ENCODE measurements at regions not wholly inside any gene's neighbourhood (a gene's known extent, or its start where the extent isn't known, plus 50 kb on each side); places are given as distances from the start of the nearest gene placed in this dataset.
"Not testable (repeated sequence)": the region's sequence is repeated elsewhere in the genome, so short reads cannot be mapped to it uniquely, and the experiment has no call there.

GRCh38 chr11:70596091-70596490 is 197.8 kb downstream of the CTTN start:
- ChIA-PET CTCF (no interaction called here), POLR2A (no interaction called here)
- H3K4me3 ChIP-seq (ENCODE audit: low read depth, low read length), result no peak overlapping the region
- TF ChIP-seq, protein P1, sequence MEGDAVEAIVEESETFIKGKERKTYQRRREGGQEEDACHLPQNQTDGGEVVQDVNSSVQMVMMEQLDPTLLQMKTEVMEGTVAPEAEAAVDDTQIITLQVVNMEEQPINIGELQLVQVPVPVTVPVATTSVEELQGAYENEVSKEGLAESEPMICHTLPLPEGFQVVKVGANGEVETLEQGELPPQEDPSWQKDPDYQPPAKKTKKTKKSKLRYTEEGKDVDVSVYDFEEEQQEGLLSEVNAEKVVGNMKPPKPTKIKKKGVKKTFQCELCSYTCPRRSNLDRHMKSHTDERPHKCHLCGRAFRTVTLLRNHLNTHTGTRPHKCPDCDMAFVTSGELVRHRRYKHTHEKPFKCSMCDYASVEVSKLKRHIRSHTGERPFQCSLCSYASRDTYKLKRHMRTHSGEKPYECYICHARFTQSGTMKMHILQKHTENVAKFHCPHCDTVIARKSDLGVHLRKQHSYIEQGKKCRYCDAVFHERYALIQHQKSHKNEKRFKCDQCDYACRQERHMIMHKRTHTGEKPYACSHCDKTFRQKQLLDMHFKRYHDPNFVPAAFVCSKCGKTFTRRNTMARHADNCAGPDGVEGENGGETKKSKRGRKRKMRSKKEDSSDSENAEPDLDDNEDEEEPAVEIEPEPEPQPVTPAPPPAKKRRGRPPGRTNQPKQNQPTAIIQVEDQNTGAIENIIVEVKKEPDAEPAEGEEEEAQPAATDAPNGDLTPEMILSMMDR (IDR thresholded peaks at IDR 0.05; ENCODE audit: insufficient read depth, low read length, missing control alignments), result no peak
- no peak for DNase-seq (ENCODE audit: low read depth, low spot score)

DNA sequence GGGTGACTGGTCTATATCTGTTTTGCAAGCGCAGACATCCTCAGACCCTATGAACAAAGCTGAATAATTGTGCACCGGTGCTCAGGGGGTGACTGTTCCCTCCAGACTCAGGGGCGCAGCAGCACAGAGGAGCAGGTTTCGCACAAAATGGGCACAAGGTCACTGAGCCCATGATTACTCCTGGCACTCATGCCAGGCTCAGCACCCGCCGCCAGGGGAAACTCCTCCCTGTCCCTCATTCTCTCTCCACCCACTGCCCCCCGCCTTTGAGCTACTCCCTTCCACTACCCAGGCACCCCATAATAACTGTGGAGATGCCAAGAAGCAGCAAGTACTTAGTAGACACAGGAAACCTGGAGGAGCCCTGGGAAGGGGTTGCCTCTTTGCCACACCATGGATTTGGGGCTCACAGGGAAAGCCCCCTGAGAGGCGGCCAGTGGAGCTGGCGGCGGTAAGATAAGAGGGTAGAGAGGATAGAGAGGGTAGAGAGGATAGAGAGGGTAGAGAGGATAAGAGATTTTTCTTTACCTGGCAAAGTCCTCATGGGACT is 198.8 kb downstream of the CTTN start:
- CTCF ChIA-PET, result no interaction called here
- POLR2A ChIA-PET, result no interaction called here
- TF ChIP-seq, protein P1 (IDR thresholded peaks at IDR 0.05; ENCODE audit: insufficient read depth, low read length, missing control alignments), result no peak
- no peak for DNase-seq (ENCODE audit: low read depth, low spot score)
- H3K4me3 ChIP-seq (ENCODE audit: low read depth, low read length), result no peak overlapping the region

GRCh38 chr11:70597751-70598625 is 199.7 kb downstream of the CTTN start:
- TF ChIP-seq, protein P1 (IDR thresholded peaks at IDR 0.05; ENCODE audit: insufficient read depth, low read length, missing control alignments), result no peak
- no peak for DNase-seq (ENCODE audit: low read depth, low spot score)
- ChIA-PET CTCF (no interaction called here), POLR2A (no interaction called here)
- no peak overlapping the region for H3K4me3 ChIP-seq (ENCODE audit: low read depth, low read length)

DNA sequence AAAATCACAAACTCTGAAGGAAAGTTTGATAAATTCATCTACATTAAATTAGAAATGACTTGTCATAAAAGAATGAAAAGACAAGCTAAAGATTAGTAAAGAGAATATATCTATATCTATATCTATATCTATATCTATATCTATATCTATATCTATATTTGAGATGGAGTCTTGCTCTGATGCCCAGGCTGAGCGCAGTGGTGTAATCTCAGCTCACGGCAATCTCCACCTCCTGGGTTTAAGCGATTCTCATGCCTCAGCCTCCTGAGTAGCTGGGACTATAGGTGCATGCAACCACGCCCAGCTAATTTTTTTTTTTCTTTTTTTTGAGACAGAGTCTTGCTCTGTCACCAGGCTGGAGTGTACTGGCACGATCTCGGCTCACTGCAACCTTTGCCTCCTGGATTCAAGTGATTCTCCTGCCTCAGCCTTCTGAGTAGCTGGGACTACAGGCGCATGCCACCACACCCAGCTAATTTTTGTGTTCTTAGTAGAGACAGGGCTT is 202.6 kb downstream of the CTTN start:
- H3K4me3 ChIP-seq (ENCODE audit: low read depth, low read length); CTCF ChIA-PET; POLR2A ChIA-PET; DNase-seq (ENCODE audit: low read depth, low spot score): not testable (repeated sequence)

DNA sequence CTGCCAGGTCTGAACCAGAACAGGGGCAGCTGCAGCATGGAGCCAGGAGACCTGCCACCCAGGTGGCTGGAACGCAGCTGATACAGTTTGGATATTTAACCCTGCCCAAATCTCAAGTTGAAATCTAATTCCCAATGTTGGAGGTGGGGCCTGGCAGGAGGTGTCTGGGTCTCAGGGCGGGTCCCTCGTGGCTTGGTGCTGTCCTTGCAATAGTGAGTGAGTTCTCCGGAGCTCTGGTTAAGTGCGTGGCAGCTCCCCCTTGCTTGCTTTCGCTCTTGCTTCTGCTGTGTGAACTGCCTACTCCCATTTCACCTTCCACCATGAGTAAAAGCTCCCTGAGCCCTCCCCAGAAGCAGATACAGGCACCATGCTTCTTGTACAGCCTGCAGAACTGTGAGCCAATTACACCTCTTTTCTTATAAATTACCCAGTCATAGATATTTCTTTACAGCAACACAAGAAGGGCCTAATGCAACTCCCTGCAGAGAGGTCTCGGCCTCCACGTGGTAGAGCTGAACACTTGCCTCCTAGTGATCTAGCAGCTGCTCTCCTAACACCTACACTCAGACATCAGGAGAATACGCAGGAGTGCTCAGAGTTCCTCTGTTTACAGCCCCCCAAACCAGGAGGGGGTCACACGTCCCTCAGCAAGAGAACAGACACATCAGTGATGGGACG is 203.7 kb downstream of the CTTN start:
- TF ChIP-seq, protein P1 (IDR thresholded peaks at IDR 0.05; ENCODE audit: insufficient read depth, low read length, missing control alignments), result no peak
- CTCF ChIA-PET, result no interaction called here
- POLR2A ChIA-PET, result no interaction called here
- no peak for DNase-seq (ENCODE audit: low read depth, low spot score)
- no peak overlapping the region for H3K4me3 ChIP-seq (ENCODE audit: low read depth, low read length)

GRCh38 chr11:70603114-70603755 is 204.9 kb downstream of the CTTN start:
- H3K4me3 ChIP-seq (ENCODE audit: low read depth, low read length), result no peak overlapping the region
- DNase-seq (ENCODE audit: low read depth, low spot score), result no peak
- ChIA-PET POLR2A (no interaction called here), CTCF (no interaction called here)
- TF ChIP-seq, protein P1 (IDR thresholded peaks at IDR 0.05; ENCODE audit: insufficient read depth, low read length, missing control alignments), result no peak

Data from AG04449 (cell line).